SHP77 treated with DMSO at 0.1 percent for 48 hours (cell line): ENCODE measurements at regions not wholly inside any gene's neighbourhood (a gene's known extent, or its start where the extent isn't known, plus 50 kb on each side); places are given as distances from the start of the nearest gene placed in this dataset.
"Not testable (repeated sequence)": the region's sequence is repeated elsewhere in the genome, so short reads cannot be mapped to it uniquely, and the experiment has no call there.

Experiments used
- DNase-seq: peaks from one replicate; lab custom pipeline; 2025; lab: John Stamatoyannopoulos, UW

- DNase-seq = no peak
Measured at GRCh38 chr6:27854421-27854820, 57.8 kb downstream of the OR2B2 start.

DNA sequence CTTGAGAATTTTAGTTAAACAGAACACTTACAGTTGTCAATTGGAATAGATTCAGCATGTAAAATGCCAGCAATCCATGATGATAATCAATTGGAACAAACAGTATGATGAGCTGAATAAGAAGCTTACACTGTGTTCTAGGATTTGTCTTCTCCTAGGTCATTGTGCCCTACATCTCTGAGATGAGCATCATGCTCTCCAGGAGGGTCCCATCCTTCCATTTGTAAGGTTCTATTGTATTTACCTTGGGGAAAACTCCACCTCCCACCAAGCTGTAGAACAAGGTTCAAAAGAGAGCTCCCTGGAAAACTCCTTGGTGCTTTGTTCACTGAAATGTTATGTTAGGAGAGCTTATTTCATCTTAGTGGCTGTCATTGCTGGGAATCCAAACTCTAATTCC lies 60.8 kb downstream of the OR2B2 start:
- no peak for DNase-seq

DNA sequence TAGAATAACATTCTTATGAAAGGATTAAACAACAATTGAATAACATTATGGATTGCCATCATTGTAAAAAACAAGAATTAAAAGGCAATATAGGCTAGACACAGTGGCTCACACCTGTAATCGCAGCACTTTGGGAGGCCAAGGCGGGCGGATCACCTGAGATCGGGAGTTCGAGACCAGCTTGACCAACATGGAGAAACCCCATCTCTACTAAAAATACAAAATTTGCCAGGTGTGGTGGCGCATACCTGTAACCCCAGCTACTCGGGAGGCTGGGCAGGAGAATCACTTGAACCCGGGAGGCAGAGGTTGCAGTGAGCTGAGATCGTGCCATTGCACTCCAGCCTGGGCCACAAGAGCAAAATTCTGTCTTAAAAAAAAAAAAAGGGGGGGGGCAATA lies 63.2 kb downstream of the OR2B2 start:
- not testable (repeated sequence) for DNase-seq

DNA sequence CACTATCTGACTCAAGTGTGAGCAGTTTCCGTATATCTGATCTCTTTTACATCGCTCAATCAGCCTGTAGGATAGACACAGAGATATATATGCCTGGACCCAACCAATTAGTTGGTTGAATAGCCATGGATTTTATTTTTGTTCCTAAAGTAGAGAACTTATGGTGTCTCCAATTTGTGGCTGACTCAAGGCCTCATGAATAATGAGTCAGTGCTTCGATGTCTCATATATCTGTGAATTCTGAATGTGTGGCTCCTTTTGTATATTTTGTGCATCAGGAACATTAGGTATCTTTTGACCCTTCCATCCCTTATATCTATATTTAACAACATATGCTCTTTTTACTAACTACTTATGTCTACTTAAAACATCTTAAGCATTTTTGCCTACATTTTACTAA lies 64.5 kb downstream of the OR2B2 start:
- no peak for DNase-seq

DNA sequence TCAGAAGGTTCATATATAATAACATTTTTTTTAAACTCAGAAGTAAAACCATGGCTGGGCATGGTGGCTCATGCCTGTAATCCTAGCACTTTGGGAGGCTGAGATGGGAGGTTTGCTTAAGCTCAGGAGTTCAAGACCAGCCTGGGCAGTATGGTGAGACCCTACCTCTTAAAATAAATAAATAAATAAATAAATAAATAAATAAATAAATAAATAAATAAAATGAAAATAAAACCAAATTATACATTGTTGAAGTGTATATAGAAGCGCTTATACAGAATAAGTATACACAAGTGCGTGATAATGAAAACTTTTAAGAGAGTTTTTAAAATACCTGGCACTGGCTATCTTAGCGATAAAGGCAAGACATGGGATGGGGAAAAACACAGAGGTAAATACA lies 71.6 kb downstream of the OR2B2 start:
- no peak for DNase-seq

- no peak for DNase-seq
Measured at GRCh38 chr6:27839626-27840475, 72.3 kb downstream of the OR2B2 start.

- DNase-seq = no peak
Measured at GRCh38 chr6:27838945-27839625, 73.1 kb downstream of the OR2B2 start.

- DNase-seq = peak; percentile 97
Measured at GRCh38 chr6:27838058-27838944, 73.9 kb downstream of the OR2B2 start.

GRCh38 chr6:27837625-27838057 lies 74.6 kb downstream of the OR2B2 start:
- no peak for DNase-seq

- DNase-seq = no peak
Measured at GRCh38 chr6:27836783-27837624, 75.2 kb downstream of the OR2B2 start.

GRCh38 chr6:27836141-27836782 lies 75.9 kb downstream of the OR2B2 start:
- no peak for DNase-seq

GRCh38 chr6:27834879-27835549 lies 77.2 kb downstream of the OR2B2 start:
- DNase-seq = no peak

DNA sequence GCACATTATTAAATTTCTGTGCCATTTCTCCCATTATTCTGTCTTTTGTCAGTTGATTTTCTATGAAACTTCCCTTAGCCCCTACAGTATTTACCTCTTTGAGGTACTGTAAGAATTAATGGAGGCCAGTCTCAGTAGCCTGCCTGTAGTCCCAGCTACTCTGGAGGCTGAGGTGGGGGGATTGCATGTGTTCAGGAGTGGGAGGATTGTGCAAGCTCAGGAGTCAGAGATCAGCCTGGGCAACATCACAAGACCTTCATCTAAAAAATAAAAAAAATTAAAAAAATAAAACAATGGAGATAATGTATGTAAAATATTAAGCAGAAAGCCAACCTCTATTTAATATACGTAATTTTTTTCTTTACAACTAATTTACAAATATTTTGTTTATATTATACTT lies 77.8 kb downstream of the OR2B2 start:
- DNase-seq = no peak

GRCh38 chr6:27831434-27832081 lies 80.6 kb downstream of the OR2B2 start:
- DNase-seq = not testable (repeated sequence)

GRCh38 chr6:27830600-27831433 lies 81.4 kb downstream of the OR2B2 start:
- not testable (repeated sequence) for DNase-seq

DNA sequence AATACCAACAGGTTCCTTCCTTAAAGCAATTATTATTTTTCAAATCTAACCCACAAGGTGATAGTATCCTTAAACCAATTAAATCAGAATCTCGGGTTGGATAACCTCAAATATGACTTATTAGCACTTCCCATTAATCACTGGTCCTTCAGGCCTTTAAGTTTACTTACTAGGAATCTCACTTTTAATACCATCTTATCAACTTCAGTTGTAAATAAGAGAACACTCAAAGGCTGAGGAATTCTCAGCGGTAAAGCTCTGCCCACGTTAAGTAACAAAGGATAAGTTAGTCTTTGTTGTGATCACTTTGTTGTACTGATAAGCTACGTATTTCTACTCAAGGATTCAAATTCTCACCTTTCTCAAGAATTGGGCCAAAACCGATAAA lies 82.0 kb downstream of the OR2B2 start:
- DNase-seq = no peak

GRCh38 chr6:27829453-27830211 lies 82.6 kb downstream of the OR2B2 start:
- no peak for DNase-seq

- DNase-seq = not testable (repeated sequence)
Measured at GRCh38 chr6:27827477-27827876, 84.7 kb downstream of the OR2B2 start.
